GM12878 (cell line): ENCODE measurements at regions not wholly inside any gene's neighbourhood (a gene's known extent, or its start where the extent isn't known, plus 50 kb on each side); places are given as distances from the start of the nearest gene placed in this dataset.

ENCODE experiments used
- ATAC-seq: fragments of 200-7000 bp; cut with Tn5 transposase; 3 replicates; pipeline ENCODE4 v1.9.1; 2020; ENCODE audit warnings: mild to moderate bottlenecking, moderate library complexity
- BruUV-seq: library from RNA; stranded (reverse); fragments of 400-500 nt; replicated peaks from 2 replicates; lab custom pipeline; 2021; lab: Mats Ljungman, UMichigan
- CTCF ChIA-PET: fragments of 300-600 bp; sonication (Branson Sonifier 250); formaldehyde crosslinking; extraction: SDS; loops from one replicate; lab custom pipeline; 2021; ENCODE audit warnings: inconsistent platforms; lab: Yijun Ruan, JAX
- POLR2A ChIA-PET: fragments of 350-600 bp; formaldehyde crosslinking; extraction: SDS; loops from one replicate; lab custom pipeline; 2021; ENCODE audit warnings: inconsistent platforms; lab: Charles Lee
- RAD21 ChIA-PET: fragments of 300-600 bp; sonication (Branson Sonifier 250); formaldehyde crosslinking; loops from one replicate; lab custom pipeline; 2023; ENCODE audit warnings: antibody characterized with exemption; ENCODE audit not compliant: unreplicated experiment; lab: Charles Lee
- SMC1A ChIA-PET: fragments of 300-600 bp; sonication (Branson Sonifier 250); formaldehyde crosslinking; loops from one replicate; lab custom pipeline; 2023; ENCODE audit not compliant: unreplicated experiment, uncharacterized antibody; lab: Charles Lee
- DNase-seq: peaks from one replicate; pipeline ENCODE4 v3.0.0-alpha.2; 2011; ENCODE audit warnings: low read depth, low spot score
- FAIRE-seq: peaks from 3 replicates; lab custom pipeline; 2011; peaks lifted over from hg19 to GRCh38; lab: Jason Lieb, UNC
- H2AFZ ChIP-seq: 2 replicates; pipeline ENCODE4 v1.6.0; 2011; ENCODE audit warnings: low read depth, low read length, control low read depth; ENCODE audit not compliant: control insufficient read depth
- H3K27ac ChIP-seq: 2 replicates; pipeline ENCODE4 v1.5.1; 2011; ENCODE audit warnings: control low read depth; ENCODE audit not compliant: control insufficient read depth, insufficient read depth
- H3K27me3 ChIP-seq, 2 experiments: replicated peaks in 1 of 2; 2 replicates each; pipeline versions ENCODE4 v1.6.0 to v1.6.1; 2011; ENCODE audit warnings: low read length in 1 of 2; ENCODE audit not compliant: control insufficient read depth in 2 of 2, insufficient read depth in 2 of 2
- H3K36me3 ChIP-seq, 2 experiments: 2 replicates each; pipeline ENCODE4 v1.5.1; 2011; ENCODE audit warnings: low read length in 1 of 2; ENCODE audit not compliant: control insufficient read depth in 2 of 2, insufficient read depth in 2 of 2
- H3K4me1 ChIP-seq: 2 replicates; pipeline ENCODE4 v1.6.1; 2011; ENCODE audit warnings: mild to moderate bottlenecking, low read length, moderate library complexity, mixed read lengths; ENCODE audit not compliant: control insufficient read depth, insufficient read depth
- H3K4me2 ChIP-seq: 2 replicates; pipeline ENCODE4 v1.6.0; 2011; ENCODE audit warnings: control low read depth; ENCODE audit not compliant: control insufficient read depth, insufficient read depth
- H3K4me3 ChIP-seq: fragments of 200-600 bp; sonication (generic); 2 replicates; pipeline ENCODE4 v1.5.1; 2016
- H3K79me2 ChIP-seq: 2 replicates; pipeline ENCODE4 v1.6.0; 2011; ENCODE audit warnings: low read length; ENCODE audit not compliant: control insufficient read depth, insufficient read depth
- H3K9ac ChIP-seq: 2 replicates; pipeline ENCODE4 v1.8.0; 2011; ENCODE audit warnings: low read length, control low read depth, mixed read lengths; ENCODE audit not compliant: control insufficient read depth, insufficient read depth
- H3K9me3 ChIP-seq: replicated peaks from 3 replicates; pipeline ENCODE4 v1.5.1; 2011; ENCODE audit warnings: mild to moderate bottlenecking, low read length; ENCODE audit not compliant: control insufficient read depth, insufficient read depth
- H4K20me1 ChIP-seq: 2 replicates; pipeline ENCODE4 v1.6.0; 2011; ENCODE audit not compliant: control insufficient read depth, insufficient read depth
- BACH1 ChIP-seq: fragments of 450-650 bp; IDR thresholded peaks from 2 replicates; pipeline ENCODE4 v1.6.1; 2017; ENCODE audit warnings: mild to moderate bottlenecking, borderline replicate concordance
- BCL11A ChIP-seq: IDR thresholded peaks from 2 replicates; pipeline ENCODE4 v1.6.1; 2011; ENCODE audit warnings: low read depth, low read length
- CREM ChIP-seq: IDR thresholded peaks from 2 replicates; pipeline ENCODE4 v1.6.1; 2014; ENCODE audit warnings: antibody characterized with exemption, low read depth
- EZH2 ChIP-seq: IDR thresholded peaks from 2 replicates; pipeline ENCODE4 v1.6.1; 2012; ENCODE audit warnings: low read depth, mild to moderate bottlenecking, control low read depth, inconsistent platforms, low read length, borderline replicate concordance; ENCODE audit not compliant: control insufficient read depth
- FOXK2 ChIP-seq: fragments of 450-650 bp; IDR thresholded peaks from 2 replicates; pipeline ENCODE4 v1.6.1; 2017; ENCODE audit warnings: mild to moderate bottlenecking, moderate library complexity
- FOXM1 ChIP-seq: IDR thresholded peaks from 2 replicates; pipeline ENCODE4 v1.6.1; 2012; ENCODE audit warnings: low read depth, mild to moderate bottlenecking, inconsistent platforms, low read length, moderate library complexity
- HCFC1 ChIP-seq: fragments of 150-350 bp; IDR thresholded peaks from 2 replicates; pipeline ENCODE4 v1.6.1; 2014; ENCODE audit warnings: low read length
- IRF4 ChIP-seq: IDR thresholded peaks from 2 replicates; pipeline ENCODE4 v1.6.1; 2011; ENCODE audit warnings: low read depth, low read length
- NRF1 ChIP-seq: conservative IDR thresholded peaks from 2 replicates; pipeline ENCODE4 v1.6.1; 2011; ENCODE audit warnings: mild to moderate bottlenecking, low read depth, low read length, improper control_type of control experiment
- RB1 ChIP-seq: fragments of 450-650 bp; formaldehyde crosslinking; IDR thresholded peaks from 2 replicates; pipeline ENCODE4 v1.6.1; 2017; ENCODE audit warnings: mild to moderate bottlenecking, borderline replicate concordance
- SMAD1 ChIP-seq: fragments of 450-650 bp; IDR thresholded peaks from 2 replicates; pipeline ENCODE4 v1.6.1; 2018; ENCODE audit warnings: mild to moderate bottlenecking, low read depth; ENCODE audit not compliant: partially characterized antibody
- STAT3 ChIP-seq: IDR thresholded peaks from 2 replicates; pipeline ENCODE4 v1.6.1; 2011; ENCODE audit warnings: low read depth, low read length, improper control_type of control experiment
- TARDBP ChIP-seq: IDR thresholded peaks from 2 replicates; pipeline ENCODE4 v1.6.1; 2016; ENCODE audit warnings: borderline replicate concordance
- ZSCAN29 ChIP-seq: fragments of 450-650 bp; IDR thresholded peaks from 2 replicates; pipeline ENCODE4 v1.6.1; 2017; ENCODE audit warnings: mild to moderate bottlenecking, moderate library complexity
- WGBS: methylation state at CpG from one replicate; pipeline ENCODE4 v1.1.6; 2016; ENCODE audit warnings: low lambda C conversion rate; ENCODE audit not compliant: insufficient replicate concordance, insufficient coverage; ENCODE audit errors: missing lambda C conversion rate; 5-methylcytosine and 5-hydroxymethylcytosine counted together
- in situ Hi-C: fragments of 300-500 bp; cut with MboI; formaldehyde crosslinking; loops from 9 replicates; pipeline ENCODE4 v1.14.3; 2018; ENCODE audit warnings: mixed read lengths
- intact Hi-C: fragments of 100-400 bp; cut with micrococcal nuclease; formaldehyde crosslinking; loops from one replicate; pipeline ENCODE4 v1.14.2; 2022; ENCODE audit not compliant: unreplicated experiment
- TF ChIP-seq, protein P1 (sequence below): IDR thresholded peaks from 2 replicates; pipeline ENCODE4 v1.6.1; 2012; ENCODE audit warnings: low read depth, low read length, improper control_type of control experiment
- TF ChIP-seq, protein P2 (sequence below): fragments of 450-650 bp; conservative IDR thresholded peaks from 2 replicates; pipeline ENCODE4 v1.6.1; 2017; ENCODE audit warnings: mild to moderate bottlenecking, moderate library complexity

DNA sequence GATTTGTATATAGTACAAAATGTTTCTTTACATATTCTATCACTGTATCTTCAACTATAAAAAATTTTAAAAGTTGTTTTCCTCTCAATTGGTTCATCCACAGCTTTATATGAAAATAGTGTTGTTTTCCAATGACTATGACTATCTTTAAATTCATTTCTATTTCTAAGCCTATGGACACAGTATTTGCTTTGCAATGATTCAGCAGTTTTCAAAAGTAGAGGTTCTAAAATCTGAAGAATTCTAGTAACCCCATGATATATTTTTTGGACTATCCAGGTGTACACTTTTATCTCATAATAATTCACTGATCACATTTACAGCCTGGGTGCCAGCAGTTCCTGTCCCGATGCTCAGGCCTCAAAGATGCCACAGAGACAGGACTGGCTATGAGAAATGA lies 118.4 kb upstream of the PTPRR start:
- BruUV-seq = no TSS peak
- Histone ChIP-seq H3K4me2 (no peak overlapping the region), H4K20me1 (no peaks in the 10 kb centered on the region), H3K9ac (no peak overlapping the region), H2AFZ (no peak overlapping the region), H3K9me3 (no peaks in the 10 kb centered on the region), H3K4me3 (no peak overlapping the region), H3K4me1 (no peaks in the 10 kb centered on the region), H3K27ac (no peak overlapping the region), H3K36me3 (no peaks in the 10 kb centered on the region), H3K79me2 (no peaks in the 10 kb centered on the region), H3K27me3 (no peaks in the 10 kb centered on the region)
- RAD21 ChIA-PET = no interaction called here
- TF ChIP-seq BACH1 (no peak), ZSCAN29 (no peak), NRF1 (no peak), IRF4 (no peak), FOXK2 (no peak), EZH2 (no peak), CREM (no peak), SMAD1 (no peak)
- TF ChIP-seq, protein P1, sequence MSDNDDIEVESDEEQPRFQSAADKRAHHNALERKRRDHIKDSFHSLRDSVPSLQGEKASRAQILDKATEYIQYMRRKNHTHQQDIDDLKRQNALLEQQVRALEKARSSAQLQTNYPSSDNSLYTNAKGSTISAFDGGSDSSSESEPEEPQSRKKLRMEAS = no peak
- DNase-seq (no peak), ATAC-seq (no peak), FAIRE-seq (no peak)
- CTCF ChIA-PET = no interaction called here
- intact Hi-C loops (no loop called here), in situ Hi-C loops (no loop called here)
- POLR2A ChIA-PET = no interaction called here
- WGBS = 23% methylated on average over 1 of the region's 1 CpG
- SMC1A ChIA-PET = no interaction called here

GRCh38 chr12:71036526-71036925 lies 116.0 kb upstream of the PTPRR start:
- 0% methylated on average over 1 of the region's 1 CpG for WGBS
- SMC1A ChIA-PET = no interaction called here
- H3K27ac ChIP-seq = no peak overlapping the region
- no peak for ATAC-seq
- H3K79me2 ChIP-seq = no peaks in the 10 kb centered on the region
- no peak overlapping the region for H3K9ac ChIP-seq
- RAD21 ChIA-PET = no interaction called here
- no peak overlapping the region for H3K4me2 ChIP-seq
- no peaks in the 10 kb centered on the region for H3K27me3 ChIP-seq
- intact Hi-C loops (no loop called here), in situ Hi-C loops (no loop called here)
- no peaks in the 10 kb centered on the region for H3K9me3 ChIP-seq
- no peak overlapping the region for H2AFZ ChIP-seq
- POLR2A ChIA-PET = no interaction called here
- no peaks in the 10 kb centered on the region for H3K4me1 ChIP-seq
- DNase-seq = no peak
- H3K36me3 ChIP-seq = no peaks in the 10 kb centered on the region
- no peak for FAIRE-seq
- no TSS peak for BruUV-seq
- CTCF ChIA-PET = no interaction called here
- H4K20me1 ChIP-seq = no peaks in the 10 kb centered on the region
- no peak overlapping the region for H3K4me3 ChIP-seq
- TF ChIP-seq HCFC1 (no peak), RB1 (no peak), TARDBP (no peak), STAT3 (no peak), FOXM1 (no peak), BCL11A (no peak), SMAD1 (no peak)
- TF ChIP-seq, protein P2, sequence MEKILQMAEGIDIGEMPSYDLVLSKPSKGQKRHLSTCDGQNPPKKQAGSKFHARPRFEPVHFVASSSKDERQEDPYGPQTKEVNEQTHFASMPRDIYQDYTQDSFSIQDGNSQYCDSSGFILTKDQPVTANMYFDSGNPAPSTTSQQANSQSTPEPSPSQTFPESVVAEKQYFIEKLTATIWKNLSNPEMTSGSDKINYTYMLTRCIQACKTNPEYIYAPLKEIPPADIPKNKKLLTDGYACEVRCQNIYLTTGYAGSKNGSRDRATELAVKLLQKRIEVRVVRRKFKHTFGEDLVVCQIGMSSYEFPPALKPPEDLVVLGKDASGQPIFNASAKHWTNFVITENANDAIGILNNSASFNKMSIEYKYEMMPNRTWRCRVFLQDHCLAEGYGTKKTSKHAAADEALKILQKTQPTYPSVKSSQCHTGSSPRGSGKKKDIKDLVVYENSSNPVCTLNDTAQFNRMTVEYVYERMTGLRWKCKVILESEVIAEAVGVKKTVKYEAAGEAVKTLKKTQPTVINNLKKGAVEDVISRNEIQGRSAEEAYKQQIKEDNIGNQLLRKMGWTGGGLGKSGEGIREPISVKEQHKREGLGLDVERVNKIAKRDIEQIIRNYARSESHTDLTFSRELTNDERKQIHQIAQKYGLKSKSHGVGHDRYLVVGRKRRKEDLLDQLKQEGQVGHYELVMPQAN = no peak
